Right ventricle myocardium superior (tissue), 1 donor: ENCODE measurements at regions not wholly inside any gene's neighbourhood (a gene's known extent, or its start where the extent isn't known, plus 50 kb on each side); places are given as distances from the start of the nearest gene placed in this dataset.
A peak's percentile ranks its signal among the peaks of the same experiment; 100 is the strongest.

ENCODE experiments used
- ATAC-seq: fragments of 200-7000 bp; cut with Tn5 transposase; one replicate; pipeline ENCODE4 v1.9.1; 2020; ENCODE audit warnings: mild to moderate bottlenecking; ENCODE audit not compliant: poor library complexity
- DNase-seq: peaks from one replicate; pipeline ENCODE4 v3.0.0-alpha.2; 2020
- intact Hi-C: fragments of 100-400 bp; cut with DNase I; formaldehyde crosslinking; loops from one replicate; pipeline ENCODE4 v1.11.2; 2022
- donor health status: DM: no; HTN: yes; CAD: no; lungs with severe emphysema.

DNA sequence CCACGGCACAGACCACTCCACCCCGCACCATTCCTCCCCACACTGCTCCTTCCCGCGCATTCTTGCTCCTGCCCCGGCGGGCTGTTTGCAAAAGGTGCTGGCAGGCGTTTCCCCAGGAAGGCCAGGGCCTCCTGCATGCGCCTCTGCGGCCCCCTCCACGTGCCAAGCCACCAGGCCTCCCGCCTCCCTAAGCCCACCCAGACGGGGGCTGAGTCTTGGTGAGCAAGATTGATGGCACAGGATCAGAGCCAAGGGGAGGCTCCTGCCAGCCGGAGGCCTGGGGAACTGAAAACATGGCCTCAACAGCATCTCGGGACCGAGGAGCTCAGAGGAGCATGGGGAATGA lies 328.3 kb upstream of the DIO3 start:
- no peak for DNase-seq
- intact Hi-C loops, result no loop called here

DNA sequence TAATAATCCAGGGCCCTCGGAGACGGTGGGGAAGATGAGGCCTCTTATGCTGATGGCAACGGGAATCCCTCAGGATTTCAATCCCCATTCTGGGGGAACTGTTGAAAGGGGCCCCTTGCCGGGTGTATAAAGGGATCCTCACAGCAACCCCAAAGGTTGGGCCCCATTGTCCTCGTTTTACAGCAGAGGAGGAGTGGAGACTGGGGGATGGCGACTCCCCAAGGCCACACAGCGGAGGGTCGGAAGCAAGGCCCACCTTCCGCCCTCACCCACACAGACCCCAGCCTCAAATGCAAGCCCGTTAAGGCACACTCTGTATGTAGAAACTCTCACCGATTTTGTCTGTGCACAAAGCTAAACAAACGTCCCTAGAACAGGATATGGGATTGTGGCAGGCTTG lies 327.9 kb upstream of the DIO3 start:
- ATAC-seq (no peak), DNase-seq (no peak)
- intact Hi-C loops, result no loop called here

More for the DNA sequence above, 328.3 kb upstream of the DIO3 start:
- ATAC-seq, result no peak

DNA sequence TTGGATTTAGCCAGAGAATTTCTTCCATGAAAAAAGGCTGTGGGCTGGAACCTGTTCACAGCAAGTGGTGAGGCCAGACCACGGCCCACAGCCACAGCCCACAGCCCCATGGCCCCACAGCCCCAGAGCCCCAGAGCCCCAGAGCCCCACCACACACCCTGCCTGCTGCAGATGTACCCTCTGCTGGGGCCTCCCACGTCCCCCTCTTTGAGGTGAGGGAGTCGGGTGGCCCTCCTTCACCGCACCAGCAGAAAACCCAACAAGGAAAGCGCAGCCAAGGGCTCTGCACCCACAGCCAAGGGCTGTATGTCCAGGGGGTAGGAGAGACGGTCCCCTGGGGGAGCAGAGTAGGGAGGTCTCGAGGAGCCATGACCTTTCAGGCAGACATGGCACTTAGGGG lies 327.5 kb upstream of the DIO3 start:
- ATAC-seq (no peak), DNase-seq (no peak)
- intact Hi-C loops, result no loop called here

DNA sequence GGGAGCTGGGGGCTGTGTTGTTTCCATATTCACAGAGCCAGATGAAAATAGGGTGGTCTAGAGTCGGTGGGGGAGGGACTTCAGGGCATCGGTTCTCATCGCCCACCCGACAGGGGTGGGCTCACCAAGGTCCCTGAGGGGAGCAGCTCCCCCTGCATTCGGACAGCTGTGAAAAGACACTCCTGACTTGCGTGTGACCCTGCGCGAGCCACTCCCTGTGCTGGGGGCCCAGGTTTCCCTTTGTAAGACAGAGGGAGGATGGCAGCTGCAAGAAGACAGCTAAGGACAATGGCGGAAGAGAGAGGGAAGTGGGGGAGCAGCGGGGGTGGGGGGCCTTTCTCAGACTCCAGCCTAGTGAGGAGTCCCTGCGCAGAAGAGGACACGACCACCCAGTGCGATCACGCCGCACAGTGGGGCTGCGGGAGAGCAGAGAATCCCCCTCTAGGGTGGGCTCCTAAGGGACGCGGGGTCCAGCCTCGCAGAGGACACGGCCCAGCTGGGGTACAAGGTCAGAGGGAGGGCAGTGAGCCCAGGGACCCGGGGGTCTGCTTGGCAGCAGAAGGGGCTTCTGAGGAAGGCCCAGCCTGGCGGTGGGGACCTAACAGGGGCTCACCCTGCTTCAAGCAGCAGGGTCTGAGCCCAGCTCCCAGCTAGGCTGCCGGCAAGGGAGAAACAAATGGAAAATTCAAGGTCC lies 326.9 kb upstream of the DIO3 start:
- ATAC-seq (no peak), DNase-seq (no peak)
- intact Hi-C loops, result no loop called here

DNA sequence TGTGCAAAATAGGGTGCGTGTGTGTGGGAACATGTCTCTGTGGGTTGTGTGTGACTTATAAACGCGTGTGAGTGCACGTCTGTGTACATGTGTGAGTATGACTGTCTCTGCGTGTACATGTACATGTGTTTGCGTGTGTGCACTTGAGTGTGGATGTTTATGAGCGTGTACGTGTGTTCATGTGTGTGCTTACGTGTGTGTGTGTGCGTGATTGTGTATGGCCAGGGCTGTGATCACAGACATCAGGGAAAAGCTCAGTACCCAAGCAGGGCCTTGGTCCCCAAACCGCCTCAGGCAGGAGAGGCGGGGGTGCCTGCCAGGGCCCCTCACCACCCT lies 326.3 kb upstream of the DIO3 start:
- no peak for DNase-seq

DNA sequence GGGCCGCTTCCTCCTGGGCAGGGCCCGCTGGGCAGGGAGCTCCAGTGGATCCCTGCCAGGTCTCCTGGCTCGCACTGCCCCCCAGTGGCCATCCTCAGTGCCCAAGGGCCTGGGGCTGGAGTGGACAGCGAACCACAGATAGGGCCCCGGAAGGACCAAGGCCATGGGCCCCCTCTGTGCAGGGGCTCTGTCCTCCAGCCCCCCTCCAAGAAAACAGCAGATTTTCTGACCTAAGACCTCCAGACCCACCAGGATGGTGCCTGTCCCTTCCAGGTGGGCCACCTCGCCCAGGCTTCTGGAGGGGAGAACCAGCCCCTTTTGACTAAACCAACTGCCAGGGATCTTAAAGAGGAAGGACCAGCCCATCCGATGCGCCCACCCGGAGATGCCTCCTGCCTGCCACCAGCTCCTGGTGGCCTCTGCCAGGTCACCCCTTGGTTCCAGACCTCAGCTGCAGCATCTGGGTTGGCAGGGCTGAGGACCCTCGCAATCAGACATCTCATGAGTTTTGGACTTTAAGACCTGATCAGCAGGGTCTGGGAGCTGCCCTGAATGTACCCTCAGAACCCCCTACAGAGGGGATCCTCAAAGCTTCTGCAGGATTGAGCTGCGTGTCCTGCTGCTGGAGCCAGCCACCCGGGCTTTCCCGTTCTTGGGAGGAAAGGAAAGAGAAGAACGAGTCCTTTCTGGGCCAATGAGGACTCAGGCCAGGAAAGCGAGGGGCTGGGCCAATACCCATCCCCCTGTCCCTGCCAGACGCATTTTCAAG lies 325.8 kb upstream of the DIO3 start:
- intact Hi-C loops, result no loop called here
- peak; percentile 75 for DNase-seq
- ATAC-seq, result peak; percentile 68

More for the DNA sequence above, 326.3 kb upstream of the DIO3 start:
- no peak for ATAC-seq
- intact Hi-C loops, result no loop called here

DNA sequence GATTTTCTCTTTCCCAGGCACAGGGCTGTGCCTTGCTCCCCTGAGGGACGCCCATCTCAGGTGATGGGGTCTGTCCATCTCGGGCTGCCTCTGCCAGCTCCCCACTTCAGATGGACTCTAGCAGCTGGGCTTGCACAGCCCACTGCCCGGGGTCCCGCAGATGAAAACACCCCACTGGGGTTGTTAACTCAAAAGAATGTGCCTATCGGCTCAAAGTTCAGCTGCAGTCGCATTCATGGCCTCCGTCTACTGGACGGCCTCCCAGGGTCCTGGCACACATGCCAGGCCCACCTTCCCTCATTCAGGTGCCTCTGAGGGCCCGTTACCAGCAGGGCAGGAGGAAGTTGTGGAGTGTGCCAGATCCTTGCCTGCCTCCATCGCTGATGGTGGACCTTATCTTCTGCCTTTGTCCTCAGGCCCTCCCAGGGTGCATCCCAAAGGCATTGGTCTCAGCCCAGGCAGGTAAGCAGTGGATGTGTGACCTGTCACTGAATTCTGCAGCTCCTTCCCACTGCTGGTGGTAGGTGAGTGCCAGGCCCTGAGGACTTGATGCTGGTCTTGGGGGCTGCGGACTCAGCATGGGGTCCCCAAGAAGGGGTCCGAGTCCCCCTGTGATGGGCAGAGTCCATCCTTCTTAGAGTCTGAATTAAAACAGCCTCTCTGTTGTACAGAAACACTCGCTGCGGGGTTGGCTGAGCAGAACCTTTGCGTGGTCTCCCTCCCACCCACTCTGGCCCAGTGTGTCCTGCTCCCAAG lies 324.6 kb upstream of the DIO3 start:
- ATAC-seq, result no peak
- no peak for DNase-seq
- intact Hi-C loops, result no loop called here

DNA sequence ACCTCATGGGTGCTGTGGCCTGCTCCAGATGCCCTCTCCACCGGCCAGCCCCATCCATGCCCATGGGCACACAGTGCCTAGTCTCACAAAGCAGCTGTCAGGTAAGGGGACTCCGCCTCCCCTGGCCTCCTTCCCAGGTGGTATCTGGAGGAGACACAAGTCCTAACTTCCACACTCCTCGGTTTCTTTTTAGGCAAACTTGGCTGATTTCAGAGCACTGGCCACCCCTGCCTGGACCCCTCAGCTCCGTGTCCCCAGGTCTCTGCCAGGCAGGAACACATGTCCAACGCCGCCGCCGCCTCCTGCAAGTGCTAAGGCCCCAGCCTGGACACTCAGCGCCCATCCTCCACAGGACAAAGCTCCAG lies 324.1 kb upstream of the DIO3 start:
- intact Hi-C loops, result no loop called here
- ATAC-seq (no peak), DNase-seq (no peak)

DNA sequence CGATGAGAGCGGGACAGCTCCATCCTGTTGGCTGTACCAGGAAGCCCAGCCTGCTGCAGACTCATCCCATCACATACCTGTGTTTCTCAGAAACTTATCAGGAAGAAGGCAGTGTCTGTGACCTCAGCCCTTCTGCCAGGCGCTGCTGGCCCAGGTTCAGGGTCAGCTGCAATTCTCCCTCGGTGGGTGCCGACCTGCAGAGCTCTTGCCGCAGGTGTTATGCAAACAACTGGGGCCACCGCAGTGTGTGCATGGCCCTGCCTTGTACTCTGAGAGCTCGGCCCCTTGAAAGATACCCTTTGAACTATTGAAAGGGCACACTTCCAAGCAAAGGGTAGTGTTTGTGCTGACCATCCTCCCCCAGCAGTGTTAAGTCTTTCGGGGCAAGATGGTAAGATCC lies 322.2 kb upstream of the DIO3 start:
- intact Hi-C loops, result no loop called here
- DNase-seq, result no peak

DNA sequence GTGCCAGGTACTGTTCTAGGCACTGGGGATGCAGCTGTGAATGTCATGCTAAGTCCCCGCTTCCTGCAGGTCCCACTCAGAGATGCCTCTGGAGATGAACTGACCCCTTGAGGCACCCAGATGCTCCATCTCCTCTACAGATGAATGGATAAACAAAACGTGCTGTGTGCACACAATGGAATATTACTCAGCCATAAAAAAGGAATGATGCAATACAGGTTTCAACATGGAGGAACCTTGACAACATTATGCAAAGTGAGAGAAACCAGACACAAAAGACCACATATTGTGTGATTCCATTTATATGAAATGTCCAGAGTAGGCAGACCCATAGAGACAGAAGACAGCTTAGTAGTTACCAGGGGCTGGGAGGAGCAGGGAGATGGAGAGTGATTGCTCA lies 320.1 kb upstream of the DIO3 start:
- intact Hi-C loops, result no loop called here
- DNase-seq (no peak), ATAC-seq (no peak)

More for the DNA sequence above, 322.2 kb upstream of the DIO3 start:
- no peak for ATAC-seq

DNA sequence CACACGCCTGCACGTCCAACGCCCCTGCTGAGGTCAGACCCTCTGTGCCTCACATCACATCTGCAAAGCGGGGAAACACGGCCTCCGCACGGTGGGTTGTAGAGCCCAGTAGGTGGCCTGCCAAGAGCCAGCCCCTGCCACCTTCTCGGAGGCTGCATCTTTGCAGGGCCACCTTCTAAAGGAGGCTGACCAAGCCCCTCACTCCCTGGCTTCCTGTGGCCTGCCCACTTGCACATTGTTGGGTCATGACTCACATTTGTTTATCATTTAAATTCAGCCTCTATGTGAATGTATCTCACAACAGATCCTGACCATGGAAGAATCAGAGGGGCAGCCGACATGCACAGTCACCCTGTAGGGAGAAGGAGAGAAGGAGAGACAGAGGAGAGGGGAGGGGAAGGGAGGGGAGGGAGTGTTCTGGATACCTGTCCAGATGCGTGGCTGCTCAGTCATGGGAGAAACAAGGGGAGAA lies 319.5 kb upstream of the DIO3 start:
- DNase-seq, result no peak

DNA sequence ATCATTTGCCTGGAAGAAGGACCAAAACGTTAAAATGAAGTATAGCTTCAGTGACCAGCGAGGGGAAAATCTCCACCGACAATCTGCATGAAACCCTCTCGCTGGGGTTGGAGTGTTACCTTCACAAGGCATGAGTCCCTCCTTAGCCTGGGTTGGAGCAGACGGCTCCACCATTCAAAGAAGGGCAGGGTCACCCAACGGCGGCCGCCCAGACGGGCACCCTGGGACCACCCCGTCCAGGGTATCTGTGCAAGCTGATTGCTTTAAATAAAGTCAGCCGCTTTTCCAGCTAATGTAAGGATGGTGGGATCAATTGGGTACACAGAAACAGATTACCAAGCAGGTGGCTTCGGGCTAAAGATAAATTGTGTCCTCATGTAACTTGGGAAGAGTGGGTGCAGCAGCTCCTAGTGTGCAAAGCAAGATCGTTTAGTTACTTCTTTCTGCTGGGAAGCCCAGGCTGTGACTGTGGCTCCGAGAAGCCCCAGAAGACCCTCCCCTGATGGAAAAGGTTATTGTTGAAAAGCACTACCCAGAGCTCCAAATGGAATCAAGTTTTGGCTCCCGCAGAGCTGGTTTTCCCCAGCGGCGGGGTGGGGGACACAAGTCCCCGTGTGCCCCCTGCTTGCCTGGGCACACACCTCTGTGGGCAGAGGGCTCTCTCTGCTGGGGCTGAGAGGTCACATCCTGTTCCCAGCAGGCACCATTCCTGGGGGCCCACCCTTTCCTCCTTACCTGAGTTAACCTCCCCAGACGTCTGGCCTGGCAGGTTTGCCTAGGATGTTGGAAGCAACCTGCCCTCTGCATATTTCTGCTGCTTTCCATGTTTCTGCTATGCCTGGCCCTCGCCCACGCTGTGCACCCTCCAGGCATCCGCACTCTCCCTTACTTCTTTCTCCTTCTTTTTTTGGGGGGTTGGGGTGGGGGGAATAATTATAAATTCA lies 318.6 kb upstream of the DIO3 start:
- no peak for DNase-seq
- intact Hi-C loops, result no loop called here
- no peak for ATAC-seq

More for the DNA sequence above, 319.5 kb upstream of the DIO3 start:
- ATAC-seq, result no peak
- intact Hi-C loops, result no loop called here

DNA sequence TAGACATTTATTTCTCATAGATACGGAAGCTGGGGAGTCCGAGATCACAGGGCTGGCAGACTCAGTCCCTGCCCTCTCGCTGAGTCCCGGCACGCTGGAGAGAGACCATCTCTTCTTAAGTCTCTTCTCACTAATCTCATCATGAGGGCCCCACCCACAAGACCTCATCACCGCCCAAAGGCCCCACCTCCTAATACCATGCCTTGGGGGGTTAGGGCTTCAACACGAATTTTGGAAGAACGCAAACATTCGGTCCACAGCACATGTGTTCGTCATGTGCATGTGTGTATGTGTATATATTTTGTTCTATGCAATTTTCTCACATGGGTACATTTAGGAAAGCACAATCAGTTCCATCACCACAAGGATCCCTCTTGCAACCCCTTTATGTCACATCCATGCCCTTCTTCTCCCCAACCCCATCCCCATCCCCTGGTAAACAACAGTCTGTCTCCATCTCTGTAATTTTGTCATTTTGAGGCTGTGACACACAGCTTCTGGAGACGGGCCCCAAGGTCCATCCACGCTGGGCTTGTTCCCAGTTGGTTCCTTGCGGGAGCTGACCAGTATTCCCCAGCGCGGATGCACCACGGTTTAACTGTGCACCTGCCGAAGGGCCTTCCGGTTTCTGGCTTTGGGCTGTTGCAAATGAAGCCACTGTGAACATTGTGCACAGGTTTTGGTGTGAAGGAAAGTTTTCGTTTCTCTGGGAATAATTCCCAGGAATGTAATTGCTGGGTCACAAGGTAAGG lies 317.5 kb upstream of the DIO3 start:
- DNase-seq (no peak), ATAC-seq (no peak)
- intact Hi-C loops, result no loop called here

DNA sequence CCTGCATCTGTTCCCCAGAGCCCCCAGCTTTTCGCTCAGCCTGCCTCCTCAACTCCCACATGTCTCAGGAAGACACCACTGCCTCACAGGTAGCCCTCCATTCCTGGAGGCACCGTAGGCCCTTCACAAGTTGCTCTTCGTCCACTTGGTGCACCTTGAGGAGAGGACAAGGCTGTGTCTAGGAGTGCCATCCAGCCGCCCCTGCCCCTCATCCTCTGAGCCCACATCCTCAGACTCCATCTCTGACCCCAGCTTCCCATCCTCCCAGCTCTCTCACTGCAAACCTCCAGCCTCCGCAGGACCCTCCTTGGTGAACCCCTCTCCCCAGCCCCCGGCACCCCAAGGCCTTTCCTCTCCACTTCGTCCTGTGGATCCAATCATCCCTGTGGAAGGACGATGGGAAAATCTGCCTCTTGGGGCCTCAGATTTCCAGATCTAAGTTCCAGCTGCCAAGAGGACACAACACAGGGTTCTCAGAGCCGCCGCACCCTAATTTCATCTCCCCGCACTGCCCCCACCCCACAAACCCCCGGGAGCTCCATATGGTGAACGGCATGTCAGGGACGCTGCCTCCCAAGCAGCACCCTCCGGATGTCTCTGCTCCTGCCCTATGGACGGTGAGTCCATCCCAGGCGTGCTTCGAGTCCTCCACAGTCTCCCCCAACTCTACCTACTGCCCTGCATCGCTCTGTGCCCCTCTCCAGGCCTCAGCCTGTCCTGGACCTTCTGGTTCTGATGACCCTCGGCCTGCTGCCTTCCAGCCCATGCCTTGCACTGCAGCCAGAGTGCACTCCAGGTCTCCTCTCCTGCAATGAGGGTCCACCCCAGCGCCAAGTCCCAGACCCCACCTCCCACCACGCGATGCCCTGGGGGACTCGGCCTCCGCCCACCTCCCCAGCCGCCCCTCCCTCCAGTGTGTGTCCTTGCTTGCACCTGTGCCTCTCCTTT lies 314.1 kb upstream of the DIO3 start:
- intact Hi-C loops, result no loop called here
- ATAC-seq (no peak), DNase-seq (no peak)

DNA sequence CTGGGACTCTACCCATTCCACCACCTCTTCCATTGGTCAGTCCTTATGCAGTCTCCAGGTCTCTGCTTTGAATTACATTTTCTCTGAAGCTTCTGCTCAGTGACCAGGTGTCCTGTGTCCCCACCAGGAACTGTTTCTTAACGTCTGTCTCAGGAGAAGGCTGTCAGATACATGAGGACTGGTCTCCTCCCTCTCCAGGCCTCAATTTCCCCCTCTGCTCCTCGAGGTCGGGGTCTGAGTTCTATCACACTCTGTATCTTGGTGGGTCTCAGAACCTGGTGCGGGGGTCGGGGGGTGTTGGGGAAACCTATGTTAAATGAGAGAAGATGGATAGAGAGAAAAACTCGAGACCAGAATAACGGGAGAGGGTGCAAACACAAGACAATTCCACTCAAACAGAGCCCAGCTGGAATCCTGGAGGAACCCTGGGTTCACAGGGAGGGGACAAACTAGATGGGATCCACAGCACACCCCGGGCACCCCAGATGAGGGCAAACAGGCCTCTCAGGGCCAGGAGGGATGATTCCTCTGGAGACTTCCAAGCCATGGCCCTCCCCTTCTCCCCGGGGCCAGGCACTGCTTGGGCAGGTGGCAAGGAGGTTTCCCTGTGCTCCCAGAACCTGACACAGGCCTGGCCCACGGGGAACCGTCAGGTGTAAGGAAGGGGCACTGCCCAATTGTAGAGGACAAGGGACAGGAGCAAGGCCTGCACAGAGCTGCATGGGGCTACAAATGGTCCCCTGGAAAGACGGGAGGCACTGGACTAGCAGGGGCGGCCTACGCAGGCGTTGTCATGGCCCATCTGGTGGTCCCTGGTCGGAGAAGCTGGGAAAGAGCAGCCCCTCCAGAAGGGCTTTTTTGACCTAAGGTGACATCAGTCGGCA lies 313.2 kb upstream of the DIO3 start:
- intact Hi-C loops, result no loop called here
- no peak for ATAC-seq
- no peak for DNase-seq
